Lower leg skin (tissue), 4 donors: ENCODE measurements at regions not wholly inside any gene's neighbourhood (a gene's known extent, or its start where the extent isn't known, plus 50 kb on each side); places are given as distances from the start of the nearest gene placed in this dataset.

Source experiments
- DNase-seq, 2 donors: peaks; one replicate each; pipeline ENCODE4 v3.0.0-alpha.2; 2019; ENCODE audit warnings: low spot score in 2 of 2
- H3K4me3 ChIP-seq: fragments of 200-600 bp; sonication (generic); 2 replicates; pipeline ENCODE4 v1.5.1; 2017; ENCODE audit warnings: mild to moderate bottlenecking, low read depth; ENCODE audit not compliant: poor library complexity, severe bottlenecking
- CTCF ChIP-seq, 3 donors: fragments of 450-650 bp; IDR thresholded peaks; one replicate each; pipeline ENCODE4 v1.5.1; 2016; ENCODE audit warnings: antibody characterized with exemption in 3 of 3, mild to moderate bottlenecking in 3 of 3, moderate library complexity in 2 of 3
- POLR2A ChIP-seq, 2 donors: fragments of 450-650 bp; IDR thresholded peaks; one replicate each; pipeline ENCODE4 v1.6.1; 2016 to 2017; ENCODE audit warnings: antibody characterized with exemption in 2 of 2, mild to moderate bottlenecking in 1 of 2, moderate library complexity in 1 of 2
- WGBS, 2 donors: methylation state at CpG; one replicate each; pipeline ENCODE4 v1.1.5; 2018; 5-methylcytosine and 5-hydroxymethylcytosine counted together
- intact Hi-C: fragments of 100-400 bp; cut with DNase I; formaldehyde crosslinking; loops from one replicate; pipeline ENCODE4 v1.15.0; 2023; ENCODE audit warnings: low total_unique reads

GRCh38 chr6:43871284-43871683, 101.3 kb downstream of the VEGFA start:
- no peak for DNase-seq
- WGBS, 2 donors = 90 to 100% methylated on average over 1 of the region's 1 CpG
- H3K4me3 ChIP-seq = no peak overlapping the region
- intact Hi-C loops = no loop called here
- TF ChIP-seq CTCF (IDR thresholded peaks at IDR 0.05) = no peak
- no peak for TF ChIP-seq POLR2A (IDR thresholded peaks at IDR 0.05)

DNA sequence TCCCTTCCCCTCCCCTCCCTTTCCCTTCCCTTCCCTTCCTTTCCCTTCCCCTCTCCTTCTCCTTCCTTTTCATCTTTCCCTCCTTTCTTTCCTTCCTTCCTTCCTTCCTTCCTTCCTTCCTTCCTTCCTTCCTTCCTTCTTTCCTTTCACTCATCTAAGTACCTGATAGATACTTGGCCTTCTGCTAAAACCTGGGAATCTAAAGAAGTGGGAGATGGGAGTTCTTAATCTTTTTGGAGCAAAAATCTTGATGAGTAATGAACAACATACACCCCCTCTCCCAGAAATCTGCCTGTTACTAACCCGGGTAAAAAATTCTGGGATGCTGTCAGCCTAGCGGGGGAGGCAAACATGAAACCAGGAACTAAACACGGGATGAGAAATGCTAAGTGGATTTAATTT, 100.7 kb downstream of the VEGFA start:
- intact Hi-C loops = no loop called here
- TF ChIP-seq CTCF (IDR thresholded peaks at IDR 0.05) (no peak), POLR2A (IDR thresholded peaks at IDR 0.05) (no peak)
- WGBS, 2 donors = 61 to 74% methylated on average over 3 of the region's 3 CpGs
- H3K4me3 ChIP-seq = no peak overlapping the region
- no peak for DNase-seq

DNA sequence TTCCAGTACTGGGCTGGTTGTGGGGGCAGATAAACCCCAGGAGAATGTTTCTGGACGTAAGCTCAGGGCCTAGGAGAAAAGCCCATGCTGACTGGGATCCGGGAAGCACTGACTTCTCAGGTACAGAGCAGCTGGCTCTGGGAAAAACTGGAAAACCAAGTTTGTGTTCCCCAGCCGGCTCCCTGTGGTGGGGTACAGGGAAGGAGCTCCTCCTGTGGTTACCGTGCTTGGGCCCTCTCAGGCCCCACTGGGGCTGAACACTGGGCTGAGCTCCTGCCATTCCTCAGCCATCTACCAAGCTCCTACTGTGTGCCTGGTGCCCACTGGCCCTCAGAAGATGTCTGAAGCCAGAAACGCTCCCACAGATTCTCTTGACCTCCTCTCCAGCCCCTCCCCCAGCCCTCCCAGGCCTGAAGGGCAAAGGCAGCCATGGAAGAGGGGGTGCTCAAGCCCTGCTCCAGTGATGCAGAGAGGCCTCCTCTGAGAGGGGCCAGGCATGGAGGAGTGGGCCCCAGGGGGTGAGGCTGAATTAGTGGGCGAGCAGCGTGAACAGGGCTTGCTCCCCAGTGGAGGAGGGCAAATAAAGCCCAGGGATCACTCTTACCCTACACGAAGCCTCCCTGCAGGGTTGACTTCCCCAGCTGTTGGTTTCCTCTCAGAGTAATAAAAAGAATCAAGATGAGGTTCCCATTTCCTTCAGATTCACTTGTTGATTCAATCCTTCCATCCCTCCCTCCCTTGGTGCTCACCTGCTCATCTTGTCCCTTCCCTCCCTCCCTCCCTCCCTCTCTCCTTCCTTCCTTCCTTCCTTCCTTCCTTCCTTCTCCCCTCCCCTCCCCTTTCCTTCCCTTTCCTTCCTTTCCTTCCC, 100.0 kb downstream of the VEGFA start:
- TF ChIP-seq POLR2A (IDR thresholded peaks at IDR 0.05) = no peak
- TF ChIP-seq CTCF (IDR thresholded peaks at IDR 0.05) = no peak
- H3K4me3 ChIP-seq = no peak overlapping the region
- WGBS, 2 donors = 84 to 87% methylated on average over 8 of the region's 8 CpGs
- intact Hi-C loops = no loop called here
- no peak for DNase-seq

DNA sequence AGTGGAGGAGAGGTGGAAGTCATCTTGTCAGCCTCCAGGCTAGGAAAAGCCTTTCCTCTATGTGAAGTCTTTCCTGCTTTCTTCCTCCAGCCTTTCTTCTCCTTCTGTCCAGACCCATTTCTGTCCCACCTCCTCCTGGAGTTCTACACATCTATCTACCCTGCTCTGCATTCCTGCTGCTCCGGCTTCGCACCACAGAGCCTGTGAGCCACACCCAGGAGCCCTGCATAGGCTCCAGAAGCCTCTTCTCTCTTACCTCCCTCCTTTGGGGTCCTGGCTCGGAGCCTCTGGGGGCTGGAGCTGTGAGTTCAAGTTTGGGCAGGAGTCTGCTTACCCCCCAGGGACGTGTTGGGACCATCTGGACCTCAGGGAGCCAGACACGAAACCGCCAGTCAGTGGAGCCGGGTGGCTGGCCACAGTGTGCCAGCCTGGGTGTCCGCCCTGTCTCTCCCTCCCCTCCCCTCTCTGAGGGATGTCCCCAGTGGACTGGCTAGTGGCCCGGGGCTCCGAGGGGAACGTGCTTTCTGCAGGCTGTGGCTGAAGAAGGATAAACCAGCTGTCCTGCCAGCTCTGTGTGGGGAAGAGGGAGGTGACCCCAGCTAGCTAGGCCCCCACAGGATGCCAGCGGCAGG, 99.2 kb downstream of the VEGFA start:
- TF ChIP-seq POLR2A (IDR thresholded peaks at IDR 0.05) = no peak
- no peak for TF ChIP-seq CTCF (IDR thresholded peaks at IDR 0.05)
- intact Hi-C loops = no loop called here
- no peak for DNase-seq
- no peak overlapping the region for H3K4me3 ChIP-seq
- WGBS, 2 donors = 71 to 84% methylated on average over 6 to 12 of the region's 12 CpGs

DNA sequence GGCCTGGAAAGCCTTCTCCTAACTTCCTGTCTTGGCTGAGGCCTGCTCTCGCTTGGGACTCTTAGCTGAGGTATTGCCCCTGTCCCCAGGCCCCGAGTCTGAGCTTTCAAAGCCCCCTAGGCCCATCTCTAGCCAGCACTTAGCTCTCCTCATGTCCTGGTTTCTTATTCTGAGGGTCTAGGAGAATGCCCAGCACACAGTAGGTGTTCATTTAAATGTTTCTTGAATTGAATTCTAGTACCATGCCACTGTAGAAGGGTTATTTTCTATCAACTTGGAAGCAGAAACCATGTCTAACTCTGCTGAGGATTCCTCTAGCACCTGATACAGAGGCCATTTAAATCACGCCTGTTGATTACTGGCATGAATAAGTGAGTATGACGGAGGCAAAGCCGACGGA, 98.5 kb downstream of the VEGFA start:
- TF ChIP-seq POLR2A (IDR thresholded peaks at IDR 0.05) (no peak), CTCF (IDR thresholded peaks at IDR 0.05) (no peak)
- no peak overlapping the region for H3K4me3 ChIP-seq
- DNase-seq = no peak
- WGBS, 2 donors = 95 to 98% methylated on average over 6 of the region's 6 CpGs
- intact Hi-C loops = no loop called here
